Brain microvascular endothelial cell (primary cell): ENCODE measurements at regions not wholly inside any gene's neighbourhood (a gene's known extent, or its start where the extent isn't known, plus 50 kb on each side); places are given as distances from the start of the nearest gene placed in this dataset.

Experiments
- DNase-seq: peaks from one replicate; pipeline ENCODE4 v3.0.0-alpha.2; 2020
- H3K27ac ChIP-seq: fragments of 250-450 bp; sonication (Bioruptor Pico); 2 replicates; pipeline ENCODE4 v1.5.1; 2020; ENCODE audit warnings: mild to moderate bottlenecking, moderate library complexity
- H3K27me3 ChIP-seq: fragments of 250-450 bp; sonication (Bioruptor Pico); replicated peaks from 2 replicates; pipeline ENCODE4 v1.5.1; 2020; ENCODE audit warnings: mild to moderate bottlenecking
- H3K36me3 ChIP-seq: fragments of 250-450 bp; sonication (Bioruptor Pico); replicated peaks from 2 replicates; pipeline ENCODE4 v1.5.1; 2020; ENCODE audit warnings: mild to moderate bottlenecking
- H3K4me3 ChIP-seq: 2 replicates; pipeline ENCODE4 v1.5.1; 2011; ENCODE audit warnings: low read depth, mild to moderate bottlenecking, control low read depth, low read length, moderate library complexity
- CTCF ChIP-seq: IDR thresholded peaks from 2 replicates; pipeline ENCODE4 v1.5.1; 2011; ENCODE audit warnings: low read depth, mild to moderate bottlenecking, moderate library complexity, low read length, control low read depth, inconsistent platforms; ENCODE audit errors: missing control alignments
- in situ Hi-C: cut with HindIII; loops from 2 replicates; pipeline ENCODE4 v1.10.0; 2017; ENCODE audit warnings: low sequenced_read_pairs, low pct_ligation_motif_present

DNA sequence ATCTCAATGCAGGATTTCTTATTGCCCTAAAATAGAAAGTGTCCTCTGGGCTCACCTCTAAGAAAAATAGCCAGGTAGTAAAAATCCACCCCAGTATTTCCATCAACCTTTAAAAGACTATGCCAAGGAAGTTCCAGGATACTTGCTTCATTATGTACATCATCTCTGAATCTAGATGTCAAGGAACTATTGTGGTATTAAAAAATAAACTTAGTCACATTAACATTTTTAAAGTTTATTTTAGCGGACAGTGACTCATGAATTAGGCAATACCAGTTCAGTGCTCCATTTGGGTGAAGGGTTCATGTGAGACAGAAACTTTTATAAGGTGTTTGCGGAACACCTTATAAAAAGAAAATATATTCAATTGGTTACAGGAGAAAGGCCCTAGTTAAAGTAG is 209.2 kb downstream of the ADAM29 start:
- peak; percentile 8 for DNase-seq
- no peaks in the 10 kb centered on the region for H3K36me3 ChIP-seq
- no peak overlapping the region for H3K4me3 ChIP-seq
- in situ Hi-C loops: no loop called here
- no peak for TF ChIP-seq CTCF
- H3K27ac ChIP-seq: no peak overlapping the region
- H3K27me3 ChIP-seq: no peaks in the 10 kb centered on the region

DNA sequence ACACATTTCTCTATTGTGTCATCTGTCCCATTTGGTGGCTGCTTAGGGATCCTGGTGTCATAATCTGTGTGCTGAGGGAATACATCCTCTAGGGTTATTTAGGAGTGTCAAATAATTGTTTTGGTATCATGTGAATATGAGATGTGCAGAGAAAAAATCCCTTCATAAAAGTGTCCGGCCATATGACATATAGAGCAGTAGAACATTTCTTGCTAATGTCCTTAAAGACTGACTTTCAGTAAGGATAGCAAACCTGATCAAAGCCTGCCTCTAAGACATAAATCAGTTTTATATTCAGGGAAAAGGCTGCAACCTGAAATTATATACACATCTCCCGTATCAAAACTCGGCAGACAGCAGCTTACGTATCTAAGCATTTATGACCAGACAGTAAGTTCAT is 211.6 kb downstream of the ADAM29 start:
- in situ Hi-C loops: no loop called here
- H3K27me3 ChIP-seq: no peaks in the 10 kb centered on the region
- no peak overlapping the region for H3K4me3 ChIP-seq
- no peak for DNase-seq
- no peaks in the 10 kb centered on the region for H3K36me3 ChIP-seq
- no peak overlapping the region for H3K27ac ChIP-seq
- TF ChIP-seq CTCF: no peak

- no peak overlapping the region for H3K4me3 ChIP-seq
- no peaks in the 10 kb centered on the region for H3K36me3 ChIP-seq
- H3K27me3 ChIP-seq: no peaks in the 10 kb centered on the region
- TF ChIP-seq CTCF: no peak
- H3K27ac ChIP-seq: no peak overlapping the region
- no peak for DNase-seq
- in situ Hi-C loops: no loop called here
These were observed 221.0 kb downstream of the ADAM29 start for GRCh38 chr4:175139205-175139604.

- in situ Hi-C loops: no loop called here
- DNase-seq: no peak
- Histone ChIP-seq H3K4me3 (no peak overlapping the region), H3K36me3 (no peaks in the 10 kb centered on the region), H3K27me3 (no peaks in the 10 kb centered on the region), H3K27ac (no peak overlapping the region)
- TF ChIP-seq CTCF: no peak
These were observed 225.0 kb downstream of the ADAM29 start for GRCh38 chr4:175143116-175143515.

GRCh38 chr4:175146799-175147198 is 228.6 kb downstream of the ADAM29 start:
- in situ Hi-C loops: no loop called here
- DNase-seq: no peak
- Histone ChIP-seq H3K4me3 (no peak overlapping the region), H3K27me3 (no peaks in the 10 kb centered on the region), H3K27ac (no peak overlapping the region), H3K36me3 (no peaks in the 10 kb centered on the region)
- TF ChIP-seq CTCF: no peak

DNA sequence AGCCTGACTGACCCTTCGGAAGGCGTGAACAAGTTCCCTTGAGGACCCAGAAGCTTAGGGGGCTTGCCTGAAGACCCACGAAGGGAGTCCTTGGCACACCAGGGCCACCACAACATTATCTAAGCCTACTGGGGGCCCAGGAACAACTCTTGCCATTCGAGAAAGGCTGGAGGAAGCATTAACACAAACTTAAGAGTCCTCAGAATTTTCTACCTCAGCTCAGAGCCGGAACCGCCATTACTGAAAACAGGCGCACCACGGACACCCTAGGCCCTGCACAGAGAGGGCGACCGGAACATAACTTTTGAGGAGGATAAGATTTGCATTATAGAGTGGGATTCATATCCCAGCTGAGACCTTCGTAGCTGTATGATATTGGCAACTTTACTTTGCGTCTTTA is 229.1 kb downstream of the ADAM29 start:
- no peak for DNase-seq
- in situ Hi-C loops: no loop called here

More for the DNA sequence above, 229.1 kb downstream of the ADAM29 start:
- no peaks in the 10 kb centered on the region for H3K27me3 ChIP-seq
- no peaks in the 10 kb centered on the region for H3K36me3 ChIP-seq
- H3K4me3 ChIP-seq: no peak overlapping the region
- TF ChIP-seq CTCF: no peak
- H3K27ac ChIP-seq: no peak overlapping the region
